ENCODE measurements at regions not wholly inside any gene's neighbourhood (a gene's known extent, or its start where the extent isn't known, plus 50 kb on each side); places are given as distances from the start of the nearest gene placed in this dataset.

GRCh38 chr14:70259420-70259819 is 70.7 kb upstream of the SLC8A3 start:
- Mint-ChIP-seq H3K27ac (no peak overlapping the region), H3K27me3 (ENCODE audit: insufficient read depth, low read depth, poor library complexity) (peaks cover 1% of the 10 kb centered on the region), H3K9me3 (peaks cover 8% of the 10 kb centered on the region; the same call in 2 of the 3 replicates), H3K4me1 (peaks cover 14% of the 10 kb centered on the region), H3K36me3 (ENCODE audit: low read depth) (peaks cover 14% of the 10 kb centered on the region; the same call in 2 of the 3 replicates), H3K4me3 (no peak overlapping the region)
- H3K27ac ChIP-seq (ENCODE audit: low read depth) = no peak overlapping the region
- peaks cover 5% of the 10 kb centered on the region; the same call in 1 of the 2 replicates for H3K9me2 ChIP-seq (ENCODE audit: insufficient read depth)
- no peak overlapping the region for H3K4me3 ChIP-seq
- no peak for ATAC-seq
- H3K79me2 ChIP-seq (replicated peaks; ENCODE audit: insufficient read depth) = no peaks in the 10 kb centered on the region
- no peak for DNase-seq (ENCODE audit: low spot score)
- H4K20me1 ChIP-seq (replicated peaks; ENCODE audit: insufficient read depth) = no peaks in the 10 kb centered on the region
- no peak overlapping the region for H2AFZ ChIP-seq
- peaks cover 23% of the 10 kb centered on the region for H3K4me1 ChIP-seq (ENCODE audit: insufficient read depth)
- no peaks in the 10 kb centered on the region for H3K36me3 ChIP-seq (ENCODE audit: insufficient read depth)
- no peaks in the 10 kb centered on the region for H3K27me3 ChIP-seq (ENCODE audit: insufficient read depth)
- TF ChIP-seq NANOG (IDR thresholded peaks at IDR 0.05; ENCODE audit: borderline replicate concordance) = no peak
- no peak for TF ChIP-seq EZH2 (IDR thresholded peaks at IDR 0.05; ENCODE audit: low read depth, unreplicated experiment)
- no peak for TF ChIP-seq ZNF331 (CRISPR knock-in tag; IDR thresholded peaks at IDR 0.05; ENCODE audit: low read depth)
- TF ChIP-seq POLR2AphosphoS5 (IDR thresholded peaks at IDR 0.05; ENCODE audit: low read depth) = no peak
- no peak for TF ChIP-seq CTCF (conservative IDR thresholded peaks at IDR 0.05; ENCODE audit: low read depth in 2 of 2)
- no peak for TF ChIP-seq STAT1 (IDR thresholded peaks at IDR 0.05; ENCODE audit: unreplicated experiment)
- no peak for TF ChIP-seq ZNF114 (CRISPR knock-in tag; IDR thresholded peaks at IDR 0.05)
- no peak for TF ChIP-seq ZNF462 (CRISPR knock-in tag; IDR thresholded peaks at IDR 0.05)
- TF ChIP-seq CREB1 (CRISPR knock-in tag; IDR thresholded peaks at IDR 0.05; ENCODE audit: low read depth) = no peak
- TF ChIP-seq EZH2phosphoT487 (IDR thresholded peaks at IDR 0.05; ENCODE audit: unreplicated experiment) = no peak
- TF ChIP-seq, protein P1, sequence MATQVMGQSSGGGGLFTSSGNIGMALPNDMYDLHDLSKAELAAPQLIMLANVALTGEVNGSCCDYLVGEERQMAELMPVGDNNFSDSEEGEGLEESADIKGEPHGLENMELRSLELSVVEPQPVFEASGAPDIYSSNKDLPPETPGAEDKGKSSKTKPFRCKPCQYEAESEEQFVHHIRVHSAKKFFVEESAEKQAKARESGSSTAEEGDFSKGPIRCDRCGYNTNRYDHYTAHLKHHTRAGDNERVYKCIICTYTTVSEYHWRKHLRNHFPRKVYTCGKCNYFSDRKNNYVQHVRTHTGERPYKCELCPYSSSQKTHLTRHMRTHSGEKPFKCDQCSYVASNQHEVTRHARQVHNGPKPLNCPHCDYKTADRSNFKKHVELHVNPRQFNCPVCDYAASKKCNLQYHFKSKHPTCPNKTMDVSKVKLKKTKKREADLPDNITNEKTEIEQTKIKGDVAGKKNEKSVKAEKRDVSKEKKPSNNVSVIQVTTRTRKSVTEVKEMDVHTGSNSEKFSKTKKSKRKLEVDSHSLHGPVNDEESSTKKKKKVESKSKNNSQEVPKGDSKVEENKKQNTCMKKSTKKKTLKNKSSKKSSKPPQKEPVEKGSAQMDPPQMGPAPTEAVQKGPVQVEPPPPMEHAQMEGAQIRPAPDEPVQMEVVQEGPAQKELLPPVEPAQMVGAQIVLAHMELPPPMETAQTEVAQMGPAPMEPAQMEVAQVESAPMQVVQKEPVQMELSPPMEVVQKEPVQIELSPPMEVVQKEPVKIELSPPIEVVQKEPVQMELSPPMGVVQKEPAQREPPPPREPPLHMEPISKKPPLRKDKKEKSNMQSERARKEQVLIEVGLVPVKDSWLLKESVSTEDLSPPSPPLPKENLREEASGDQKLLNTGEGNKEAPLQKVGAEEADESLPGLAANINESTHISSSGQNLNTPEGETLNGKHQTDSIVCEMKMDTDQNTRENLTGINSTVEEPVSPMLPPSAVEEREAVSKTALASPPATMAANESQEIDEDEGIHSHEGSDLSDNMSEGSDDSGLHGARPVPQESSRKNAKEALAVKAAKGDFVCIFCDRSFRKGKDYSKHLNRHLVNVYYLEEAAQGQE (IDR thresholded peaks at IDR 0.05; ENCODE audit: unreplicated experiment) = no peak
- 0 out of 2 replicates have a peak, but pooled peaks cover 7% of the 10 kb centered on the region for H3F3A ChIP-seq (replicated peaks; ENCODE audit: low read depth)
- H3K4me2 ChIP-seq = no peak overlapping the region

Measured in GM23338 (cell line).